ENCODE measurements at regions not wholly inside any gene's neighbourhood (a gene's known extent, or its start where the extent isn't known, plus 50 kb on each side); places are given as distances from the start of the nearest gene placed in this dataset.

DNA sequence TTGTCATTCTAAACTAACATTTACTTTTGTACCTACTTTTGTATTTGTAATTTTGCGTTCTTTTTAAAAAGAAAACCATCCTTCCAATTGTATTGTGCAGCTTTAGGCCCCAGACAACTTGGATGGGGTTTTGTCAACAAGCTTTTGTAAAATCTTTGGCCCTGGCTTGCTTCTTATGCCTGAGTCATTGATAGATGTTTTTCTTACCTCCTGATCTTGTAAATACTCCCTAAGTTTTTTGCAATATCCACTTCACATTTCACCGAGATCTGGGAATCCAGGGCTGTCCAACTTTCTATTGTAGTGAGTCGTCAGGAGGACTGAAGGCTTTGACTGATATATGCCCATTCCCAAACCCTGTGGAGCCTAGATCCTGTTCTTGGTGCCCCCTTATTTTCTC is 126.9 kb upstream of the GUCY1A1 start:
- H2AFZ ChIP-seq, result no peak overlapping the region
- Mint-ChIP-seq H3K4me1 (no peaks in the 10 kb centered on the region), H3K4me3 (no peak overlapping the region), H3K36me3 (ENCODE audit: low read depth) (peaks cover 3% of the 10 kb centered on the region; the same call in 2 of the 3 replicates), H3K27ac (no peak overlapping the region), H3K27me3 (ENCODE audit: insufficient read depth, low read depth, poor library complexity) (no peaks in the 10 kb centered on the region), H3K9me3 (peaks cover 8% of the 10 kb centered on the region)
- H3K4me2 ChIP-seq, result no peak overlapping the region
- no peaks in the 10 kb centered on the region for H3K9me2 ChIP-seq (ENCODE audit: insufficient read depth)
- TF ChIP-seq CREB1 (CRISPR knock-in tag; IDR thresholded peaks at IDR 0.05; ENCODE audit: low read depth) (no peak), ZNF331 (CRISPR knock-in tag; IDR thresholded peaks at IDR 0.05; ENCODE audit: low read depth) (no peak), JUNB (IDR thresholded peaks at IDR 0.05; ENCODE audit: unreplicated experiment) (no peak)
- TF ChIP-seq, protein P1, sequence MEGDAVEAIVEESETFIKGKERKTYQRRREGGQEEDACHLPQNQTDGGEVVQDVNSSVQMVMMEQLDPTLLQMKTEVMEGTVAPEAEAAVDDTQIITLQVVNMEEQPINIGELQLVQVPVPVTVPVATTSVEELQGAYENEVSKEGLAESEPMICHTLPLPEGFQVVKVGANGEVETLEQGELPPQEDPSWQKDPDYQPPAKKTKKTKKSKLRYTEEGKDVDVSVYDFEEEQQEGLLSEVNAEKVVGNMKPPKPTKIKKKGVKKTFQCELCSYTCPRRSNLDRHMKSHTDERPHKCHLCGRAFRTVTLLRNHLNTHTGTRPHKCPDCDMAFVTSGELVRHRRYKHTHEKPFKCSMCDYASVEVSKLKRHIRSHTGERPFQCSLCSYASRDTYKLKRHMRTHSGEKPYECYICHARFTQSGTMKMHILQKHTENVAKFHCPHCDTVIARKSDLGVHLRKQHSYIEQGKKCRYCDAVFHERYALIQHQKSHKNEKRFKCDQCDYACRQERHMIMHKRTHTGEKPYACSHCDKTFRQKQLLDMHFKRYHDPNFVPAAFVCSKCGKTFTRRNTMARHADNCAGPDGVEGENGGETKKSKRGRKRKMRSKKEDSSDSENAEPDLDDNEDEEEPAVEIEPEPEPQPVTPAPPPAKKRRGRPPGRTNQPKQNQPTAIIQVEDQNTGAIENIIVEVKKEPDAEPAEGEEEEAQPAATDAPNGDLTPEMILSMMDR (conservative IDR thresholded peaks at IDR 0.05; ENCODE audit: low read depth in 2 of 2), result no peak
- TF ChIP-seq, protein P2, sequence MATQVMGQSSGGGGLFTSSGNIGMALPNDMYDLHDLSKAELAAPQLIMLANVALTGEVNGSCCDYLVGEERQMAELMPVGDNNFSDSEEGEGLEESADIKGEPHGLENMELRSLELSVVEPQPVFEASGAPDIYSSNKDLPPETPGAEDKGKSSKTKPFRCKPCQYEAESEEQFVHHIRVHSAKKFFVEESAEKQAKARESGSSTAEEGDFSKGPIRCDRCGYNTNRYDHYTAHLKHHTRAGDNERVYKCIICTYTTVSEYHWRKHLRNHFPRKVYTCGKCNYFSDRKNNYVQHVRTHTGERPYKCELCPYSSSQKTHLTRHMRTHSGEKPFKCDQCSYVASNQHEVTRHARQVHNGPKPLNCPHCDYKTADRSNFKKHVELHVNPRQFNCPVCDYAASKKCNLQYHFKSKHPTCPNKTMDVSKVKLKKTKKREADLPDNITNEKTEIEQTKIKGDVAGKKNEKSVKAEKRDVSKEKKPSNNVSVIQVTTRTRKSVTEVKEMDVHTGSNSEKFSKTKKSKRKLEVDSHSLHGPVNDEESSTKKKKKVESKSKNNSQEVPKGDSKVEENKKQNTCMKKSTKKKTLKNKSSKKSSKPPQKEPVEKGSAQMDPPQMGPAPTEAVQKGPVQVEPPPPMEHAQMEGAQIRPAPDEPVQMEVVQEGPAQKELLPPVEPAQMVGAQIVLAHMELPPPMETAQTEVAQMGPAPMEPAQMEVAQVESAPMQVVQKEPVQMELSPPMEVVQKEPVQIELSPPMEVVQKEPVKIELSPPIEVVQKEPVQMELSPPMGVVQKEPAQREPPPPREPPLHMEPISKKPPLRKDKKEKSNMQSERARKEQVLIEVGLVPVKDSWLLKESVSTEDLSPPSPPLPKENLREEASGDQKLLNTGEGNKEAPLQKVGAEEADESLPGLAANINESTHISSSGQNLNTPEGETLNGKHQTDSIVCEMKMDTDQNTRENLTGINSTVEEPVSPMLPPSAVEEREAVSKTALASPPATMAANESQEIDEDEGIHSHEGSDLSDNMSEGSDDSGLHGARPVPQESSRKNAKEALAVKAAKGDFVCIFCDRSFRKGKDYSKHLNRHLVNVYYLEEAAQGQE (IDR thresholded peaks at IDR 0.05; ENCODE audit: unreplicated experiment), result no peak
- TF ChIP-seq, protein P3, sequence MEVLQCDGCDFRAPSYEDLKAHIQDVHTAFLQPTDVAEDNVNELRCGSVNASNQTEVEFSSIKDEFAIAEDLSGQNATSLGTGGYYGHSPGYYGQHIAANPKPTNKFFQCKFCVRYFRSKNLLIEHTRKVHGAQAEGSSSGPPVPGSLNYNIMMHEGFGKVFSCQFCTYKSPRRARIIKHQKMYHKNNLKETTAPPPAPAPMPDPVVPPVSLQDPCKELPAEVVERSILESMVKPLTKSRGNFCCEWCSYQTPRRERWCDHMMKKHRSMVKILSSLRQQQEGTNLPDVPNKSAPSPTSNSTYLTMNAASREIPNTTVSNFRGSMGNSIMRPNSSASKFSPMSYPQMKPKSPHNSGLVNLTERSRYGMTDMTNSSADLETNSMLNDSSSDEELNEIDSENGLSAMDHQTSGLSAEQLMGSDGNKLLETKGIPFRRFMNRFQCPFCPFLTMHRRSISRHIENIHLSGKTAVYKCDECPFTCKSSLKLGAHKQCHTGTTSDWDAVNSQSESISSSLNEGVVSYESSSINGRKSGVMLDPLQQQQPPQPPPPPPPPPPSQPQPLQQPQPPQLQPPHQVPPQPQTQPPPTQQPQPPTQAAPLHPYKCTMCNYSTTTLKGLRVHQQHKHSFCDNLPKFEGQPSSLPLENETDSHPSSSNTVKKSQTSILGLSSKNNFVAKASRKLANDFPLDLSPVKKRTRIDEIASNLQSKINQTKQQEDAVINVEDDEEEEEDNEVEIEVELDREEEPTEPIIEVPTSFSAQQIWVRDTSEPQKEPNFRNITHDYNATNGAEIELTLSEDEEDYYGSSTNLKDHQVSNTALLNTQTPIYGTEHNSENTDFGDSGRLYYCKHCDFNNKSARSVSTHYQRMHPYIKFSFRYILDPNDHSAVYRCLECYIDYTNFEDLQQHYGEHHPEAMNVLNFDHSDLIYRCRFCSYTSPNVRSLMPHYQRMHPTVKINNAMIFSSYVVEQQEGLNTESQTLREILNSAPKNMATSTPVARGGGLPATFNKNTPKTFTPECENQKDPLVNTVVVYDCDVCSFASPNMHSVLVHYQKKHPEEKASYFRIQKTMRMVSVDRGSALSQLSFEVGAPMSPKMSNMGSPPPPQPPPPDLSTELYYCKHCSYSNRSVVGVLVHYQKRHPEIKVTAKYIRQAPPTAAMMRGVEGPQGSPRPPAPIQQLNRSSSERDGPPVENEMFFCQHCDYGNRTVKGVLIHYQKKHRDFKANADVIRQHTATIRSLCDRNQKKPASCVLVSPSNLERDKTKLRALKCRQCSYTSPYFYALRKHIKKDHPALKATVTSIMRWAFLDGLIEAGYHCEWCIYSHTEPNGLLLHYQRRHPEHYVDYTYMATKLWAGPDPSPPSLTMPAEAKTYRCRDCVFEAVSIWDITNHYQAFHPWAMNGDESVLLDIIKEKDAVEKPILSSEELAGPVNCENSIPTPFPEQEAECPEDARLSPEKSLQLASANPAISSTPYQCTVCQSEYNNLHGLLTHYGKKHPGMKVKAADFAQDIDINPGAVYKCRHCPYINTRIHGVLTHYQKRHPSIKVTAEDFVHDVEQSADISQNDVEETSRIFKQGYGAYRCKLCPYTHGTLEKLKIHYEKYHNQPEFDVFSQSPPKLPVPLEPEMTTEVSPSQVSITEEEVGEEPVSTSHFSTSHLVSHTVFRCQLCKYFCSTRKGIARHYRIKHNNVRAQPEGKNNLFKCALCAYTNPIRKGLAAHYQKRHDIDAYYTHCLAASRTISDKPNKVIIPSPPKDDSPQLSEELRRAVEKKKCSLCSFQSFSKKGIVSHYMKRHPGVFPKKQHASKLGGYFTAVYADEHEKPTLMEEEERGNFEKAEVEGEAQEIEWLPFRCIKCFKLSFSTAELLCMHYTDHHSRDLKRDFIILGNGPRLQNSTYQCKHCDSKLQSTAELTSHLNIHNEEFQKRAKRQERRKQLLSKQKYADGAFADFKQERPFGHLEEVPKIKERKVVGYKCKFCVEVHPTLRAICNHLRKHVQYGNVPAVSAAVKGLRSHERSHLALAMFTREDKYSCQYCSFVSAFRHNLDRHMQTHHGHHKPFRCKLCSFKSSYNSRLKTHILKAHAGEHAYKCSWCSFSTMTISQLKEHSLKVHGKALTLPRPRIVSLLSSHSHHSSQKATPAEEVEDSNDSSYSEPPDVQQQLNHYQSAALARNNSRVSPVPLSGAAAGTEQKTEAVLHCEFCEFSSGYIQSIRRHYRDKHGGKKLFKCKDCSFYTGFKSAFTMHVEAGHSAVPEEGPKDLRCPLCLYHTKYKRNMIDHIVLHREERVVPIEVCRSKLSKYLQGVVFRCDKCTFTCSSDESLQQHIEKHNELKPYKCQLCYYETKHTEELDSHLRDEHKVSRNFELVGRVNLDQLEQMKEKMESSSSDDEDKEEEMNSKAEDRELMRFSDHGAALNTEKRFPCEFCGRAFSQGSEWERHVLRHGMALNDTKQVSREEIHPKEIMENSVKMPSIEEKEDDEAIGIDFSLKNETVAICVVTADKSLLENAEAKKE (CRISPR knock-in tag; IDR thresholded peaks at IDR 0.05), result no peak
- ATAC-seq, result no peak
- DNase-seq (ENCODE audit: low spot score), result no peak
- no peaks in the 10 kb centered on the region for H3K27me3 ChIP-seq (ENCODE audit: insufficient read depth)
- H3K4me1 ChIP-seq (ENCODE audit: insufficient read depth), result no peaks in the 10 kb centered on the region
- no peaks in the 10 kb centered on the region for H4K20me1 ChIP-seq (replicated peaks; ENCODE audit: insufficient read depth)
- H3K79me2 ChIP-seq (replicated peaks; ENCODE audit: insufficient read depth), result no peaks in the 10 kb centered on the region
- no peaks in the 10 kb centered on the region for H3F3A ChIP-seq (replicated peaks; ENCODE audit: low read depth)
- no peak overlapping the region for H3K27ac ChIP-seq (ENCODE audit: low read depth)
- no peaks in the 10 kb centered on the region for H3K36me3 ChIP-seq (ENCODE audit: insufficient read depth)
- H3K4me3 ChIP-seq, result no peak overlapping the region

Measured in GM23338 (cell line).